CD14-positive monocyte (primary cell): ENCODE measurements at regions not wholly inside any gene's neighbourhood (a gene's known extent, or its start where the extent isn't known, plus 50 kb on each side); places are given as distances from the start of the nearest gene placed in this dataset.

Experiments used
- DNase-seq, 3 donors: peaks; one replicate each; pipeline ENCODE4 v3.0.0-alpha.2; 2011 to 2022
- H2AFZ ChIP-seq: 2 replicates; pipeline ENCODE4 v1.6.0; 2012; ENCODE audit warnings: mild to moderate bottlenecking, low read depth, low read length, inconsistent platforms; ENCODE audit not compliant: insufficient read depth, poor library complexity, severe bottlenecking
- H3K27ac ChIP-seq, 2 donors: 1 replicate in 1 of 2; 2 replicates in 1 of 2; pipeline ENCODE4 v1.5.1; 2012 to 2013; ENCODE audit warnings: low read length in 2 of 2, control low read depth in 1 of 2, inconsistent platforms in 1 of 2, low read depth in 1 of 2, mild to moderate bottlenecking in 1 of 2
- H3K27me3 ChIP-seq, 2 donors: one replicate each; pipeline versions ENCODE4 v1.6.0 to v1.6.1; 2011 to 2013; ENCODE audit warnings: low read length in 2 of 2; ENCODE audit not compliant: control insufficient read depth in 2 of 2, insufficient read depth in 2 of 2
- H3K36me3 ChIP-seq, 2 donors: replicated peaks in 1 of 2; 1 replicate in 1 of 2; 2 replicates in 1 of 2; pipeline versions ENCODE4 v1.5.1 to v1.6.1; 2012 to 2013; ENCODE audit warnings: low read length in 2 of 2, control low read depth in 1 of 2, inconsistent platforms in 1 of 2, mild to moderate bottlenecking in 1 of 2; ENCODE audit not compliant: insufficient read depth in 2 of 2, control insufficient read depth in 1 of 2
- H3K4me1 ChIP-seq, 2 donors: 1 replicate in 1 of 2; 2 replicates in 1 of 2; pipeline versions ENCODE4 v1.5.1 to v1.6.1; 2012 to 2013; ENCODE audit warnings: low read length in 2 of 2, control low read depth in 1 of 2, inconsistent platforms in 1 of 2, mild to moderate bottlenecking in 1 of 2, moderate library complexity in 1 of 2; ENCODE audit not compliant: insufficient read depth in 2 of 2, control insufficient read depth in 1 of 2
- H3K4me2 ChIP-seq: replicated peaks from 2 replicates; pipeline ENCODE3; 2012; ENCODE audit warnings: low read length, moderate library complexity, mild to moderate bottlenecking; ENCODE audit not compliant: poor library complexity, severe bottlenecking; ENCODE audit errors: extremely low read depth
- H3K4me3 ChIP-seq, 3 experiments: fragments of 200-600 bp in 1 of 3; sonication (generic) in 1 of 3; replicated peaks in 1 of 3; 1 replicate in 2 of 3; 2 replicates in 1 of 3; pipeline ENCODE4 v1.5.1; 2011 to 2013; ENCODE audit warnings: low read length in 3 of 3, mild to moderate bottlenecking in 3 of 3, control low read depth in 2 of 3, low read depth in 2 of 3, inconsistent platforms in 1 of 3, moderate library complexity in 1 of 3
- H3K79me2 ChIP-seq: 2 replicates; pipeline ENCODE4 v1.6.0; 2012; ENCODE audit warnings: mild to moderate bottlenecking, control low read depth, inconsistent platforms, low read length, moderate library complexity; ENCODE audit not compliant: insufficient read depth
- H3K9ac ChIP-seq: 2 replicates; pipeline ENCODE4 v1.6.0; 2017; ENCODE audit warnings: low read length, mild to moderate bottlenecking; ENCODE audit not compliant: insufficient read depth, poor library complexity, severe bottlenecking
- H3K9me3 ChIP-seq, 2 donors: replicated peaks in 1 of 2; 1 replicate in 1 of 2; 2 replicates in 1 of 2; pipeline versions ENCODE4 v1.5.1 to v1.6.1; 2012 to 2013; ENCODE audit warnings: low read length in 2 of 2, control low read depth in 1 of 2; ENCODE audit not compliant: control insufficient read depth in 1 of 2, insufficient read depth in 1 of 2
- H4K20me1 ChIP-seq: 2 replicates; pipeline ENCODE4 v1.6.0; 2012; ENCODE audit warnings: mild to moderate bottlenecking, low read length, control low read depth, moderate library complexity; ENCODE audit not compliant: insufficient read depth
- H3K27ac Mint-ChIP-seq, 7 donors: one replicate each; pipeline ENCODE4 v1.8.0; 2020; ENCODE audit warnings: mild to moderate bottlenecking in 7 of 7, mixed read lengths in 7 of 7, moderate library complexity in 6 of 7, inconsistent platforms in 2 of 7
- H3K27me3 Mint-ChIP-seq, 3 donors: one replicate each; pipeline ENCODE4 v1.8.0; 2021 to 2022; ENCODE audit warnings: low read depth in 3 of 3, mild to moderate bottlenecking in 3 of 3, mixed read lengths in 3 of 3, moderate library complexity in 3 of 3, inconsistent platforms in 1 of 3
- H3K36me3 Mint-ChIP-seq, 2 donors: one replicate each; pipeline ENCODE4 v1.8.0; 2020; ENCODE audit warnings: mixed read lengths in 2 of 2, inconsistent platforms in 1 of 2, mild to moderate bottlenecking in 1 of 2
- H3K4me1 Mint-ChIP-seq: one replicate; pipeline ENCODE4 v1.8.0; 2020; ENCODE audit warnings: mild to moderate bottlenecking, mixed read lengths
- H3K4me3 Mint-ChIP-seq, 2 donors: one replicate each; pipeline ENCODE4 v1.8.0; 2020; ENCODE audit warnings: mild to moderate bottlenecking in 2 of 2, mixed read lengths in 2 of 2, moderate library complexity in 1 of 2
- H3K9me3 Mint-ChIP-seq, 7 donors: one replicate each; pipeline ENCODE4 v1.8.0; 2020 to 2022; ENCODE audit warnings: mixed read lengths in 7 of 7, mild to moderate bottlenecking in 6 of 7, moderate library complexity in 6 of 7, inconsistent platforms in 2 of 7
- CTCF ChIP-seq: fragments of 200-600 bp; IDR thresholded peaks from one replicate; pipeline ENCODE4 v1.8.0; 2022; ENCODE audit warnings: antibody characterized with exemption, mild to moderate bottlenecking
- WGBS: methylation state at CpG from one replicate; pipeline ENCODE4 v1.1.5; 2013; ENCODE audit warnings: missing lambda C conversion rate; ENCODE audit not compliant: insufficient coverage; 5-methylcytosine and 5-hydroxymethylcytosine counted together
- intact Hi-C, 2 donors: fragments of 100-400 bp; cut with micrococcal nuclease; formaldehyde crosslinking; loops; one replicate each; pipeline versions ENCODE4 v1.15.0 to v1.15.1; 2023

DNA sequence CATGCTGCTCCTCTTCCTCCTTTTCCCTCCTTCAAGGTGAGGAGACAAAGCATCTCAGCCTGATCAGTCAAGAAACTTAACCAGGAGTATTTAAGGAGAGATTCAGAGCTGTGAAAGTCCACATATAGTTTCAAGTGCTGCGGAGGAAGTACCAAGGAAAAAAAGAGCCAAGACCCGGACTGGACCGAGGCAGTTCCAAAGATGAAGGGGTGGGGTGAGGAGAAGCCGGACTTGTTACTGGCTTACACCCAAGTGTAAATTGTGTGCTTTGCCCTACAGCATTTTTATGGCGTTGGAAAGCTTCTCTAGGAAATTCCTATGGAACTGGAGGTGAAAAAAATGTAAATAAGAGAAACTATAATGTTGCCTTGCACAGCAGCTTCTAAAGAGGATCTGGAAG is 263.1 kb downstream of the GRIN2B start:
- H3K79me2 ChIP-seq = no peaks in the 10 kb centered on the region
- intact Hi-C loops = no loop called here
- no peak overlapping the region for H3K9ac ChIP-seq
- no peaks in the 10 kb centered on the region for H4K20me1 ChIP-seq
- H3K9me3 Mint-ChIP-seq = no peaks in the 10 kb centered on the region
- H3K27ac Mint-ChIP-seq = no peak overlapping the region
- no peaks in the 10 kb centered on the region for H3K36me3 Mint-ChIP-seq
- no peaks in the 10 kb centered on the region for H3K9me3 ChIP-seq
- no peak overlapping the region for H2AFZ ChIP-seq
- WGBS = 92% methylated on average over 5 of the region's 5 CpGs
- no peaks in the 10 kb centered on the region for H3K4me1 ChIP-seq
- TF ChIP-seq CTCF = no peak
- no peaks in the 10 kb centered on the region for H3K27me3 Mint-ChIP-seq
- no peak overlapping the region for H3K27ac ChIP-seq
- no peak overlapping the region for H3K4me2 ChIP-seq
- no peak for DNase-seq
- no peak overlapping the region for H3K4me3 Mint-ChIP-seq
- H3K36me3 ChIP-seq = no peaks in the 10 kb centered on the region
- peaks cover 0 to 2% of the 10 kb centered on the region in 2 donors for H3K27me3 ChIP-seq
- H3K4me3 ChIP-seq = no peak overlapping the region
- H3K4me1 Mint-ChIP-seq = no peaks in the 10 kb centered on the region

DNA sequence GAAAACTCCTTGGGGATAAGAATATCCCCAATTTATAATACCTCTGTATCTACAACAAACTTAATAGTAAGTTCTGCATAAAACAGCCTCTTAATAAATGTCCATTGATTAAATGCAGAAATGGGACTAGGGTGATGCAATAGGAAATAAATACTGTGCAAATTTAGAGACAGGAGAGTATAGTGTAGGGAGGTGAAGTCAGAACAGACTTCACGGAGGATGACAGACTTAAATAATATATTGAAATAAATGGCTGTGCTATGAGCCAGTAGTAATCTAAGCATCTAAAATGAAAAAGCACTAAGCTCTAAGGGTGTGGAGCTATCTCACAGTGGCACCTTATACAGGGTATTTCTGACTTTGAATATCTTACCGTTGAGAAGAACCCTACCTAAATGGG is 265.3 kb downstream of the GRIN2B start:
- no peaks in the 10 kb centered on the region for H3K9me3 ChIP-seq
- H3K27ac Mint-ChIP-seq = no peak overlapping the region
- intact Hi-C loops = no loop called here
- H3K27me3 ChIP-seq = no peaks in the 10 kb centered on the region
- no peak overlapping the region for H3K4me3 Mint-ChIP-seq
- H3K4me1 Mint-ChIP-seq = no peaks in the 10 kb centered on the region
- no peak overlapping the region for H3K4me2 ChIP-seq
- H2AFZ ChIP-seq = no peak overlapping the region
- TF ChIP-seq CTCF = no peak
- H3K27me3 Mint-ChIP-seq = no peaks in the 10 kb centered on the region
- H3K4me1 ChIP-seq = no peaks in the 10 kb centered on the region
- WGBS = no CpG with 5 or more reads among the region's 2 CpGs
- H3K4me3 ChIP-seq = no peak overlapping the region
- H3K36me3 Mint-ChIP-seq = no peaks in the 10 kb centered on the region
- H3K9ac ChIP-seq = no peak overlapping the region
- H3K79me2 ChIP-seq = no peaks in the 10 kb centered on the region
- H3K36me3 ChIP-seq = no peaks in the 10 kb centered on the region
- H4K20me1 ChIP-seq = no peaks in the 10 kb centered on the region
- H3K27ac ChIP-seq = no peak overlapping the region
- DNase-seq = no peak
- H3K9me3 Mint-ChIP-seq = no peaks in the 10 kb centered on the region
